DND-41 (cell line): ENCODE measurements at regions not wholly inside any gene's neighbourhood (a gene's known extent, or its start where the extent isn't known, plus 50 kb on each side); places are given as distances from the start of the nearest gene placed in this dataset.
"Not testable (repeated sequence)": the region's sequence is repeated elsewhere in the genome, so short reads cannot be mapped to it uniquely, and the experiment has no call there.

Source experiments
- CTCF ChIP-seq: IDR thresholded peaks from 2 replicates; pipeline ENCODE4 v1.5.1; 2012; ENCODE audit warnings: borderline replicate concordance, low read length, moderate library complexity, mild to moderate bottlenecking; ENCODE audit not compliant: poor library complexity, severe bottlenecking; ENCODE audit errors: extremely low read depth
- EZH2 ChIP-seq: IDR thresholded peaks from 3 replicates; pipeline ENCODE4 v1.6.1; 2012; ENCODE audit warnings: borderline replicate concordance, low read depth, mild to moderate bottlenecking, moderate library complexity, low read length, inconsistent platforms; ENCODE audit not compliant: severe bottlenecking

GRCh38 chr14:19198341-19198740 lies 231.1 kb downstream of the POTEM start:
- TF ChIP-seq CTCF, EZH2: not testable (repeated sequence)
